DND-41 (cell line): ENCODE measurements at regions not wholly inside any gene's neighbourhood (a gene's known extent, or its start where the extent isn't known, plus 50 kb on each side); places are given as distances from the start of the nearest gene placed in this dataset.

Experiments
- ATAC-seq: fragments of 200-7000 bp; cut with Tn5 transposase; 3 replicates; pipeline ENCODE4 v1.9.1; 2021; ENCODE audit warnings: low read depth; ENCODE audit not compliant: insufficient read depth
- DNase-seq: peaks from one replicate; pipeline ENCODE4 v3.0.0-alpha.2; 2020
- H2AFZ ChIP-seq: 2 replicates; pipeline ENCODE4 v1.6.0; 2012; ENCODE audit warnings: low read depth, low read length
- H3K27ac ChIP-seq: 2 replicates; pipeline ENCODE4 v1.5.1; 2012; ENCODE audit warnings: low read length, inconsistent platforms
- H3K27me3 ChIP-seq: fragments of 200-600 bp; sonication (generic); 2 replicates; pipeline ENCODE4 v1.6.0; 2012; ENCODE audit warnings: low read length, mild to moderate bottlenecking, inconsistent platforms; ENCODE audit not compliant: insufficient read depth, poor library complexity
- H3K36me3 ChIP-seq: 2 replicates; pipeline ENCODE4 v1.5.1; 2012; ENCODE audit warnings: low read length, inconsistent platforms; ENCODE audit not compliant: insufficient read depth
- H3K4me1 ChIP-seq: 2 replicates; pipeline ENCODE4 v1.5.1; 2012; ENCODE audit warnings: mild to moderate bottlenecking, low read length; ENCODE audit not compliant: insufficient read depth
- H3K4me2 ChIP-seq: 2 replicates; pipeline ENCODE4 v1.6.0; 2012; ENCODE audit warnings: mild to moderate bottlenecking, moderate library complexity, low read length, inconsistent platforms; ENCODE audit not compliant: insufficient read depth
- H3K4me3 ChIP-seq, 2 experiments: fragments of 200-600 bp in 1 of 2; shearing (Covaris generic) in 1 of 2; 2 replicates each; pipeline ENCODE4 v1.5.1; 2012 to 2016; ENCODE audit warnings: inconsistent platforms in 2 of 2, low read length in 2 of 2, mild to moderate bottlenecking in 2 of 2, low read depth in 1 of 2, moderate library complexity in 1 of 2
- H3K79me2 ChIP-seq: 2 replicates; pipeline ENCODE4 v1.6.0; 2012; ENCODE audit warnings: low read length, inconsistent platforms; ENCODE audit not compliant: insufficient read depth
- H3K9ac ChIP-seq: 2 replicates; pipeline ENCODE4 v1.6.0; 2012; ENCODE audit warnings: low read depth, mild to moderate bottlenecking, inconsistent platforms, low read length, moderate library complexity
- H3K9me3 ChIP-seq: 2 replicates; pipeline ENCODE4 v1.5.1; 2012; ENCODE audit warnings: low read length, moderate library complexity, mild to moderate bottlenecking, inconsistent platforms; ENCODE audit not compliant: insufficient read depth, severe bottlenecking
- H4K20me1 ChIP-seq: 2 replicates; pipeline ENCODE4 v1.6.0; 2012; ENCODE audit warnings: low read length; ENCODE audit not compliant: insufficient read depth
- CTCF ChIP-seq: IDR thresholded peaks from 2 replicates; pipeline ENCODE4 v1.5.1; 2012; ENCODE audit warnings: borderline replicate concordance, low read length, moderate library complexity, mild to moderate bottlenecking; ENCODE audit not compliant: poor library complexity, severe bottlenecking; ENCODE audit errors: extremely low read depth
- EZH2 ChIP-seq: IDR thresholded peaks from 3 replicates; pipeline ENCODE4 v1.6.1; 2012; ENCODE audit warnings: borderline replicate concordance, low read depth, mild to moderate bottlenecking, moderate library complexity, low read length, inconsistent platforms; ENCODE audit not compliant: severe bottlenecking

- Histone ChIP-seq H3K36me3 (no peaks in the 10 kb centered on the region), H3K4me2 (no peak overlapping the region), H3K9ac (no peak overlapping the region), H3K4me3 (no peak overlapping the region), H4K20me1 (no peaks in the 10 kb centered on the region), H3K27ac (no peak overlapping the region), H3K27me3 (no peaks in the 10 kb centered on the region), H2AFZ (no peak overlapping the region), H3K4me1 (no peaks in the 10 kb centered on the region), H3K9me3 (peaks cover 3% of the 10 kb centered on the region), H3K79me2 (no peaks in the 10 kb centered on the region)
- ATAC-seq (no peak), DNase-seq (no peak)
- TF ChIP-seq EZH2 (no peak), CTCF (no peak)
Measured at GRCh38 chr12:30447061-30447750, 248.5 kb downstream of the IPO8 start.

- no peak overlapping the region for H3K4me2 ChIP-seq
- TF ChIP-seq EZH2 (no peak), CTCF (no peak)
- H3K27me3 ChIP-seq = no peaks in the 10 kb centered on the region
- no peaks in the 10 kb centered on the region for H3K9me3 ChIP-seq
- no peak for DNase-seq
- no peak overlapping the region for H3K27ac ChIP-seq
- no peaks in the 10 kb centered on the region for H3K4me1 ChIP-seq
- no peaks in the 10 kb centered on the region for H4K20me1 ChIP-seq
- no peak for ATAC-seq
- H3K9ac ChIP-seq = no peak overlapping the region
- H3K4me3 ChIP-seq = no peak overlapping the region
- no peaks in the 10 kb centered on the region for H3K79me2 ChIP-seq
- no peak overlapping the region for H2AFZ ChIP-seq
- H3K36me3 ChIP-seq = no peaks in the 10 kb centered on the region
Measured at GRCh38 chr12:30442461-30442860, 253.2 kb downstream of the IPO8 start.

GRCh38 chr12:30440826-30441602 lies 254.7 kb downstream of the IPO8 start:
- Histone ChIP-seq H3K9ac (no peak overlapping the region), H2AFZ (no peak overlapping the region), H3K4me1 (no peaks in the 10 kb centered on the region), H3K79me2 (no peaks in the 10 kb centered on the region), H3K27me3 (no peaks in the 10 kb centered on the region), H3K27ac (no peak overlapping the region), H3K9me3 (no peaks in the 10 kb centered on the region), H4K20me1 (no peaks in the 10 kb centered on the region), H3K4me3 (no peak overlapping the region), H3K4me2 (no peak overlapping the region), H3K36me3 (no peaks in the 10 kb centered on the region)
- TF ChIP-seq EZH2 (no peak), CTCF (no peak)
- DNase-seq = no peak
- ATAC-seq = peak; percentile 56; the same call in 2 of the 3 replicates
